ENCODE measurements at regions not wholly inside any gene's neighbourhood (a gene's known extent, or its start where the extent isn't known, plus 50 kb on each side); places are given as distances from the start of the nearest gene placed in this dataset.
"Not testable (repeated sequence)": the region's sequence is repeated elsewhere in the genome, so short reads cannot be mapped to it uniquely, and the experiment has no call there.

- TF ChIP-seq CTCF (conservative IDR thresholded peaks at IDR 0.05; ENCODE audit: low read length) = no peak
- DNase-seq (ENCODE audit: low read depth) = no peak
- H3K4me3 ChIP-seq (ENCODE audit: low read length) = no peak overlapping the region
Observed at GRCh38 chr13:44730851-44731250, 154.7 kb upstream of the TSC22D1 start.

- H3K4me3 ChIP-seq (ENCODE audit: low read length) = no peak overlapping the region
- TF ChIP-seq CTCF (conservative IDR thresholded peaks at IDR 0.05; ENCODE audit: low read length) = no peak
- DNase-seq (ENCODE audit: low read depth) = no peak
Observed at GRCh38 chr13:44730099-44730498, 154.0 kb upstream of the TSC22D1 start.

GRCh38 chr13:44727591-44727990 is 151.5 kb upstream of the TSC22D1 start:
- DNase-seq (ENCODE audit: low read depth); H3K4me3 ChIP-seq (ENCODE audit: low read length): not testable (repeated sequence)

- H3K4me3 ChIP-seq (ENCODE audit: low read length) = no peak overlapping the region
- TF ChIP-seq CTCF (conservative IDR thresholded peaks at IDR 0.05; ENCODE audit: low read length) = no peak
- DNase-seq (ENCODE audit: low read depth) = peak; percentile 11
Observed at GRCh38 chr13:44726778-44727177, 150.6 kb upstream of the TSC22D1 start.

- peak; percentile 100 for DNase-seq (ENCODE audit: low read depth)
- TF ChIP-seq CTCF (conservative IDR thresholded peaks at IDR 0.05; ENCODE audit: low read length) = no peak
- no peak overlapping the region for H3K4me3 ChIP-seq (ENCODE audit: low read length)
Observed at GRCh38 chr13:44726214-44726613, 150.1 kb upstream of the TSC22D1 start.

- no peak for TF ChIP-seq CTCF (conservative IDR thresholded peaks at IDR 0.05; ENCODE audit: low read length)
- no peak overlapping the region for H3K4me3 ChIP-seq (ENCODE audit: low read length)
- DNase-seq (ENCODE audit: low read depth) = peak; percentile 99
Observed at GRCh38 chr13:44719857-44720671, 143.9 kb upstream of the TSC22D1 start.

GRCh38 chr13:44718467-44718866 is 142.3 kb upstream of the TSC22D1 start:
- H3K4me3 ChIP-seq (ENCODE audit: low read length) = no peak overlapping the region
- no peak for TF ChIP-seq CTCF (conservative IDR thresholded peaks at IDR 0.05; ENCODE audit: low read length)
- DNase-seq (ENCODE audit: low read depth) = no peak

Measured in AG10803 (cell line).